ENCODE measurements at regions not wholly inside any gene's neighbourhood (a gene's known extent, or its start where the extent isn't known, plus 50 kb on each side); places are given as distances from the start of the nearest gene placed in this dataset.
"Not testable (repeated sequence)": the region's sequence is repeated elsewhere in the genome, so short reads cannot be mapped to it uniquely, and the experiment has no call there.

- Histone ChIP-seq H3K9ac (ENCODE audit: low read length) (no peak overlapping the region), H3K36me3 (replicated peaks in 1 of 2; ENCODE audit: control extremely low read depth in 1 of 2, control insufficient read depth in 1 of 2, extremely low read depth in 1 of 2, insufficient read depth in 2 of 2, low read length in 1 of 2) (no peaks in the 10 kb centered on the region), H3K4me2 (replicated peaks; ENCODE audit: low read depth, low read length, poor library complexity, severe bottlenecking) (no peak overlapping the region), H3K27ac (ENCODE audit: low read length in 2 of 2) (no peak overlapping the region), H4K20me1 (ENCODE audit: control insufficient read depth, insufficient read depth, low read length, poor library complexity, severe bottlenecking) (no peaks in the 10 kb centered on the region), H3K4me3 (ENCODE audit: control extremely low read depth in 1 of 5, extremely low read depth in 1 of 5, insufficient read depth in 1 of 5, low read depth in 2 of 5, low read length in 4 of 5) (no peak overlapping the region), H3K27me3 (replicated peaks in 1 of 4; ENCODE audit: control extremely low read depth in 1 of 4, control insufficient read depth in 3 of 4, insufficient read depth in 4 of 4, low read length in 3 of 4) (no peaks in the 10 kb centered on the region), H3K4me1 (ENCODE audit: control insufficient read depth in 2 of 2, insufficient read depth in 2 of 2, low read length in 2 of 2) (no peaks in the 10 kb centered on the region), H2AFZ (ENCODE audit: insufficient read depth, low read depth, low read length, poor library complexity, severe bottlenecking) (no peak overlapping the region), H3K9me3 (ENCODE audit: control extremely low read depth in 1 of 3, control insufficient read depth in 2 of 3, insufficient read depth in 1 of 3, low read length in 2 of 3) (peaks cover 0 to 7% (median 0%) of the 10 kb centered on the region in 3 donors), H3K79me2 (ENCODE audit: control insufficient read depth, insufficient read depth, low read length) (no peaks in the 10 kb centered on the region)
- Mint-ChIP-seq H3K4me1 (no peaks in the 10 kb centered on the region), H3K4me3 (no peak overlapping the region), H3K27ac (no peak overlapping the region), H3K9me3 (ENCODE audit: insufficient read depth) (peaks cover 5% of the 10 kb centered on the region), H3K27me3 (no peaks in the 10 kb centered on the region)
- ATAC-seq (ENCODE audit: low read depth) (no peak), DNase-seq (no peak)
- ChIA-PET CTCF (no interaction called here), POLR2A (no interaction called here)
- WGBS (ENCODE audit: insufficient coverage) = 80% methylated on average over 1 of the region's 4 CpGs
- intact Hi-C loops (cut with micrococcal nuclease) = no loop called here
- TF ChIP-seq EZH2 (IDR thresholded peaks at IDR 0.05; ENCODE audit: borderline replicate concordance, insufficient read depth, low read depth, low read length, poor library complexity, severe bottlenecking) = no peak
- TF ChIP-seq CTCF (IDR thresholded peaks at IDR 0.05) = no peak
Measured at GRCh38 chr21:27548486-27548885, 581.6 kb upstream of the ADAMTS5 start.

GRCh38 chr21:27545754-27546349, 579.0 kb upstream of the ADAMTS5 start:
- no CpG with 5 or more reads among the region's 4 CpGs for WGBS (ENCODE audit: insufficient coverage)
- no peak for DNase-seq
- ChIA-PET POLR2A (no interaction called here), CTCF (no interaction called here)
- no peaks in the 10 kb centered on the region for H3K79me2 ChIP-seq (ENCODE audit: control insufficient read depth, insufficient read depth, low read length)
- H3K4me1 ChIP-seq (ENCODE audit: control insufficient read depth in 2 of 2, insufficient read depth in 2 of 2, low read length in 2 of 2) = no peaks in the 10 kb centered on the region
- ATAC-seq (ENCODE audit: low read depth) = no peak
- H3K27me3 Mint-ChIP-seq = no peaks in the 10 kb centered on the region
- no peak overlapping the region for H3K9ac ChIP-seq (ENCODE audit: low read length)
- no peaks in the 10 kb centered on the region for H3K36me3 ChIP-seq (replicated peaks in 1 of 2; ENCODE audit: control extremely low read depth in 1 of 2, control insufficient read depth in 1 of 2, extremely low read depth in 1 of 2, insufficient read depth in 2 of 2, low read length in 1 of 2)
- H3K27ac ChIP-seq (ENCODE audit: low read length in 2 of 2) = no peak overlapping the region
- H2AFZ ChIP-seq (ENCODE audit: insufficient read depth, low read depth, low read length, poor library complexity, severe bottlenecking) = no peak overlapping the region
- no peak overlapping the region for H3K27ac Mint-ChIP-seq
- intact Hi-C loops (cut with micrococcal nuclease) = no loop called here
- H3K4me1 Mint-ChIP-seq = no peaks in the 10 kb centered on the region
- H3K9me3 Mint-ChIP-seq (ENCODE audit: insufficient read depth) = peaks cover 5% of the 10 kb centered on the region
- no peak for TF ChIP-seq EZH2 (IDR thresholded peaks at IDR 0.05; ENCODE audit: borderline replicate concordance, insufficient read depth, low read depth, low read length, poor library complexity, severe bottlenecking)
- H3K4me2 ChIP-seq (replicated peaks; ENCODE audit: low read depth, low read length, poor library complexity, severe bottlenecking) = no peak overlapping the region
- peaks cover 0 to 1% (median 0%) of the 10 kb centered on the region in 3 donors for H3K9me3 ChIP-seq (ENCODE audit: control extremely low read depth in 1 of 3, control insufficient read depth in 2 of 3, insufficient read depth in 1 of 3, low read length in 2 of 3)
- no peaks in the 10 kb centered on the region for H4K20me1 ChIP-seq (ENCODE audit: control insufficient read depth, insufficient read depth, low read length, poor library complexity, severe bottlenecking)
- H3K27me3 ChIP-seq (replicated peaks in 1 of 4; ENCODE audit: control extremely low read depth in 1 of 4, control insufficient read depth in 3 of 4, insufficient read depth in 4 of 4, low read length in 3 of 4) = no peaks in the 10 kb centered on the region
- no peak overlapping the region for H3K4me3 Mint-ChIP-seq
- H3K4me3 ChIP-seq (ENCODE audit: control extremely low read depth in 1 of 5, extremely low read depth in 1 of 5, insufficient read depth in 1 of 5, low read depth in 2 of 5, low read length in 4 of 5) = no peak overlapping the region

GRCh38 chr21:27542126-27542525, 575.2 kb upstream of the ADAMTS5 start:
- H3K27me3 Mint-ChIP-seq; CTCF ChIA-PET; H2AFZ ChIP-seq (ENCODE audit: insufficient read depth, low read depth, low read length, poor library complexity, severe bottlenecking): not testable (repeated sequence)

More at GRCh38 chr21:27542126-27542525, 575.2 kb upstream of the ADAMTS5 start:
- H3K9me3 Mint-ChIP-seq (ENCODE audit: insufficient read depth); ATAC-seq (ENCODE audit: low read depth); H3K9ac ChIP-seq (ENCODE audit: low read length); H3K36me3 ChIP-seq (replicated peaks in 1 of 2; ENCODE audit: control extremely low read depth in 1 of 2, control insufficient read depth in 1 of 2, extremely low read depth in 1 of 2, insufficient read depth in 2 of 2, low read length in 1 of 2); H3K4me3 Mint-ChIP-seq; H4K20me1 ChIP-seq (ENCODE audit: control insufficient read depth, insufficient read depth, low read length, poor library complexity, severe bottlenecking); H3K4me3 ChIP-seq (ENCODE audit: control extremely low read depth in 1 of 5, extremely low read depth in 1 of 5, insufficient read depth in 1 of 5, low read depth in 2 of 5, low read length in 4 of 5); H3K4me2 ChIP-seq (replicated peaks; ENCODE audit: low read depth, low read length, poor library complexity, severe bottlenecking); H3K27ac Mint-ChIP-seq; H3K27ac ChIP-seq (ENCODE audit: low read length in 2 of 2); intact Hi-C loops (cut with micrococcal nuclease); POLR2A ChIA-PET; H3K27me3 ChIP-seq (replicated peaks in 1 of 4; ENCODE audit: control extremely low read depth in 1 of 4, control insufficient read depth in 3 of 4, insufficient read depth in 4 of 4, low read length in 3 of 4); H3K4me1 Mint-ChIP-seq; H3K9me3 ChIP-seq (ENCODE audit: control extremely low read depth in 1 of 3, control insufficient read depth in 2 of 3, insufficient read depth in 1 of 3, low read length in 2 of 3); H3K79me2 ChIP-seq (ENCODE audit: control insufficient read depth, insufficient read depth, low read length); DNase-seq; H3K4me1 ChIP-seq (ENCODE audit: control insufficient read depth in 2 of 2, insufficient read depth in 2 of 2, low read length in 2 of 2): not testable (repeated sequence)
- WGBS (ENCODE audit: insufficient coverage) = 43% methylated on average over 1 of the region's 1 CpG
